Breast epithelium (tissue), 3 donors: ENCODE measurements at regions not wholly inside any gene's neighbourhood (a gene's known extent, or its start where the extent isn't known, plus 50 kb on each side); places are given as distances from the start of the nearest gene placed in this dataset.

ENCODE experiments used
- POLR2A ChIP-seq: fragments of 450-650 bp; IDR thresholded peaks from one replicate; pipeline ENCODE4 v1.6.1; 2016; ENCODE audit warnings: antibody characterized with exemption, mild to moderate bottlenecking, moderate library complexity
- POLR2AphosphoS5 ChIP-seq, 3 donors: sonication (generic); formaldehyde crosslinking; IDR thresholded peaks; one replicate each; pipeline ENCODE4 v1.6.1; 2017; ENCODE audit warnings: antibody characterized with exemption in 3 of 3
- TF ChIP-seq, protein P1 (sequence below), 3 donors: fragments of 450-650 bp; IDR thresholded peaks; one replicate each; pipeline ENCODE4 v1.5.1; 2016 to 2017; ENCODE audit warnings: antibody characterized with exemption in 3 of 3, mild to moderate bottlenecking in 3 of 3, moderate library complexity in 3 of 3

DNA sequence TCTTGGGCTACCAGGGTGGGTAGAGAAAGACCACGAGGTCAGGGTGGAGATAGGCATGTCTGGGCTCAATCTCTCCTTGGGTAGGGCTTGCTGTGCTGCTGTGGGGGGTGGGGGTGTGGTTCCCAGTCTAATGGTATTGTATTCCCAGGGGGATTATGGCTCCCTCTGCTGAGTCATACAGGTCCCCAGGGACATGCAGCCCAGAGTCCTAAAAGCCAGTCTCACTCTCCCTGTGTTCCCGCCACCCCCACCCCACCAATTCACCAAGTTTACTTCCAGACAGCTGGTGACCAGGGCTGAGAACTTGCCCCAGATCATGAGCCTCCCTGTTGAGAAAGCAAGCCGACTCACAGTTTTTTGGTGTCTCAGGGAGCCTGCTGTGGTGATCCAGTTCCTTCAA is 367.6 kb downstream of the C12orf75 start:
- TF ChIP-seq, protein P1, sequence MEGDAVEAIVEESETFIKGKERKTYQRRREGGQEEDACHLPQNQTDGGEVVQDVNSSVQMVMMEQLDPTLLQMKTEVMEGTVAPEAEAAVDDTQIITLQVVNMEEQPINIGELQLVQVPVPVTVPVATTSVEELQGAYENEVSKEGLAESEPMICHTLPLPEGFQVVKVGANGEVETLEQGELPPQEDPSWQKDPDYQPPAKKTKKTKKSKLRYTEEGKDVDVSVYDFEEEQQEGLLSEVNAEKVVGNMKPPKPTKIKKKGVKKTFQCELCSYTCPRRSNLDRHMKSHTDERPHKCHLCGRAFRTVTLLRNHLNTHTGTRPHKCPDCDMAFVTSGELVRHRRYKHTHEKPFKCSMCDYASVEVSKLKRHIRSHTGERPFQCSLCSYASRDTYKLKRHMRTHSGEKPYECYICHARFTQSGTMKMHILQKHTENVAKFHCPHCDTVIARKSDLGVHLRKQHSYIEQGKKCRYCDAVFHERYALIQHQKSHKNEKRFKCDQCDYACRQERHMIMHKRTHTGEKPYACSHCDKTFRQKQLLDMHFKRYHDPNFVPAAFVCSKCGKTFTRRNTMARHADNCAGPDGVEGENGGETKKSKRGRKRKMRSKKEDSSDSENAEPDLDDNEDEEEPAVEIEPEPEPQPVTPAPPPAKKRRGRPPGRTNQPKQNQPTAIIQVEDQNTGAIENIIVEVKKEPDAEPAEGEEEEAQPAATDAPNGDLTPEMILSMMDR (IDR thresholded peaks at IDR 0.05), result no peak
- no peak for TF ChIP-seq POLR2A
- no peak for TF ChIP-seq POLR2AphosphoS5 (IDR thresholded peaks at IDR 0.05)
